Gastroesophageal sphincter (tissue), 4 donors: ENCODE measurements at regions not wholly inside any gene's neighbourhood (a gene's known extent, or its start where the extent isn't known, plus 50 kb on each side); places are given as distances from the start of the nearest gene placed in this dataset.

Source experiments
- ATAC-seq: fragments of 150-250 bp; one replicate; pipeline ENCODE4 v1.9.1; 2016; ENCODE audit warnings: mild to moderate bottlenecking, moderate library complexity
- H3K27ac ChIP-seq, 4 donors: fragments of 200-600 bp; sonication (generic) in 3 of 4; 1 replicate in 3 of 4; 2 replicates in 1 of 4; pipeline ENCODE4 v1.5.1; 2016 to 2019
- H3K27me3 ChIP-seq: fragments of 200-600 bp; sonication (generic); one replicate; pipeline ENCODE4 v1.5.1; 2019
- H3K36me3 ChIP-seq, 2 donors: fragments of 200-600 bp; sonication (generic); one replicate each; pipeline ENCODE4 v1.5.1; 2019; ENCODE audit warnings: control low read depth in 1 of 2
- H3K4me1 ChIP-seq, 3 donors: fragments of 200-600 bp; sonication (generic); 1 replicate in 2 of 3; 2 replicates in 1 of 3; pipeline ENCODE4 v1.5.1; 2016 to 2019; ENCODE audit warnings: control low read depth in 2 of 3
- H3K4me3 ChIP-seq, 2 donors: fragments of 200-600 bp; sonication (generic); one replicate each; pipeline ENCODE4 v1.5.1; 2019; ENCODE audit warnings: mild to moderate bottlenecking in 1 of 2, moderate library complexity in 1 of 2
- H3K9me3 ChIP-seq, 3 donors: fragments of 200-600 bp; sonication (generic); one replicate each; pipeline ENCODE4 v1.5.1; 2017 to 2019; ENCODE audit warnings: control low read depth in 2 of 3
- EP300 ChIP-seq: sonication (generic); formaldehyde crosslinking; IDR thresholded peaks from one replicate; pipeline ENCODE4 v1.6.1; 2017; ENCODE audit warnings: antibody characterized with exemption, mild to moderate bottlenecking
- POLR2A ChIP-seq, 2 donors: fragments of 450-650 bp; IDR thresholded peaks; one replicate each; pipeline ENCODE4 v1.6.1; 2017; ENCODE audit warnings: antibody characterized with exemption in 2 of 2, mild to moderate bottlenecking in 2 of 2, moderate library complexity in 1 of 2
- POLR2AphosphoS5 ChIP-seq: sonication (generic); formaldehyde crosslinking; IDR thresholded peaks from one replicate; pipeline ENCODE4 v1.6.1; 2017; ENCODE audit warnings: antibody characterized with exemption
- WGBS, 2 donors: methylation state at CpG; one replicate each; pipeline ENCODE4 v1.1.5; 2018; ENCODE audit warnings: low coverage in 1 of 2; 5-methylcytosine and 5-hydroxymethylcytosine counted together
- TF ChIP-seq, protein P1 (sequence below), 4 experiments: fragments of 200-600 bp in 2 of 4; fragments of 450-650 bp in 2 of 4; sonication (generic) in 1 of 4; IDR thresholded peaks; one replicate each; pipeline ENCODE4 v1.5.1; 2017 to 2019; ENCODE audit warnings: antibody characterized with exemption in 4 of 4, mild to moderate bottlenecking in 2 of 4, moderate library complexity in 2 of 4

DNA sequence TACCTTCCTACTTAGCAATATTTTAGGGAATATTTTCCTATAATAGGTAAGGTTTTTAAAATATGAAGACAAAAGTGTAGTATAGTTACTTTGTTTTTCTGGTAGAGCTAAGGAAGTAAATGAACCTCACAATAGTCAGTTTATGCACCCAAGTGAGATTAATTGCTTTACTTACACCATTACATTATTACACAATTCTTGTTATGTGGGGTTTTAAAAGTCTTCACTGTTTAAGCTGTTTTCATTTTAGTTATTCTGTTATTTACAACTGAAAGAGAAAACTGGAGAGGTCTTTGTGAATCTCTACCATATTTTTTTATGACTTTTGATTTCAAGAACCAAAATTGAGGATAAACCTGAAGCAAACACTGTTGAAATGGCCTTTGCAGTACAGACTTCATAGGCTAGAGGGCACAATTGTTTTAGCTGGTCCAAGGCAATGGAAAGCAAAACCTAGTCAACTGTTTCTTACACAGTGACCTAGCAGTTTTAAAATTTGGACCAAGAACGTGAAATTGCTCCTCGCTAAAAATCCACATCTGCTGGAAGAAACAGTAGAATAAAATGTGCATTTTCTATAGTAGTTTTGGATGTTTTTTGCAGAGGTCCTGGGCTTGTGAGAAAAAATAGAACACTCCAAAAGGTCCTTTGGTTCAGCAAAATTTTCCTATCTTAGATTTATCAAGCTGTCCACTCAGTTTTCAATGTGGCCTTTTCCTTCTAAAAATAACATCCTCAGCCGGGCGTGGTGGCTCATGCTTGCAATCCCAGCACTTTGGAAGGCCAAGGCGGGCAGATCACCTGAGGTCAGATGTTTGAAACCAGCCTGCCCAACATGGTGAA lies 66.4 kb upstream of the FER start:
- H3K4me3 ChIP-seq = peak overlapping the region in 1 of 2 donors; percentile 11
- 0 to 5% methylated on average over 1 to 4 of the region's 5 CpGs for WGBS, 2 donors
- H3K36me3 ChIP-seq = no peaks in the 10 kb centered on the region
- peaks cover 0 to 20% (median 0%) of the 10 kb centered on the region in 3 donors for H3K4me1 ChIP-seq
- ATAC-seq = peak; percentile 91
- no peaks in the 10 kb centered on the region for H3K9me3 ChIP-seq
- H3K27ac ChIP-seq = peak overlapping the region; percentile 55 to 77 (median 67)
- no peaks in the 10 kb centered on the region for H3K27me3 ChIP-seq
- TF ChIP-seq POLR2AphosphoS5 (peak; percentile 38), POLR2A (IDR thresholded peaks at IDR 0.05) (no peak), EP300 (no peak)
- TF ChIP-seq, protein P1, sequence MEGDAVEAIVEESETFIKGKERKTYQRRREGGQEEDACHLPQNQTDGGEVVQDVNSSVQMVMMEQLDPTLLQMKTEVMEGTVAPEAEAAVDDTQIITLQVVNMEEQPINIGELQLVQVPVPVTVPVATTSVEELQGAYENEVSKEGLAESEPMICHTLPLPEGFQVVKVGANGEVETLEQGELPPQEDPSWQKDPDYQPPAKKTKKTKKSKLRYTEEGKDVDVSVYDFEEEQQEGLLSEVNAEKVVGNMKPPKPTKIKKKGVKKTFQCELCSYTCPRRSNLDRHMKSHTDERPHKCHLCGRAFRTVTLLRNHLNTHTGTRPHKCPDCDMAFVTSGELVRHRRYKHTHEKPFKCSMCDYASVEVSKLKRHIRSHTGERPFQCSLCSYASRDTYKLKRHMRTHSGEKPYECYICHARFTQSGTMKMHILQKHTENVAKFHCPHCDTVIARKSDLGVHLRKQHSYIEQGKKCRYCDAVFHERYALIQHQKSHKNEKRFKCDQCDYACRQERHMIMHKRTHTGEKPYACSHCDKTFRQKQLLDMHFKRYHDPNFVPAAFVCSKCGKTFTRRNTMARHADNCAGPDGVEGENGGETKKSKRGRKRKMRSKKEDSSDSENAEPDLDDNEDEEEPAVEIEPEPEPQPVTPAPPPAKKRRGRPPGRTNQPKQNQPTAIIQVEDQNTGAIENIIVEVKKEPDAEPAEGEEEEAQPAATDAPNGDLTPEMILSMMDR (IDR thresholded peaks at IDR 0.05) = peak; percentile 81 to 93 (median 85)

- no peaks in the 10 kb centered on the region for H3K9me3 ChIP-seq
- no peaks in the 10 kb centered on the region for H3K36me3 ChIP-seq
- H3K27ac ChIP-seq = no peak overlapping the region
- TF ChIP-seq POLR2A (IDR thresholded peaks at IDR 0.05) (no peak), POLR2AphosphoS5 (no peak), EP300 (no peak)
- TF ChIP-seq, protein P1 (IDR thresholded peaks at IDR 0.05) = no peak
- H3K27me3 ChIP-seq = no peaks in the 10 kb centered on the region
- H3K4me3 ChIP-seq = no peak overlapping the region
- peaks cover 0 to 20% (median 0%) of the 10 kb centered on the region in 3 donors for H3K4me1 ChIP-seq
- ATAC-seq = no peak
- 74 to 78% methylated on average over 2 of the region's 4 CpGs for WGBS, 2 donors
Observed at GRCh38 chr5:108678091-108678490, 69.6 kb upstream of the FER start.

DNA sequence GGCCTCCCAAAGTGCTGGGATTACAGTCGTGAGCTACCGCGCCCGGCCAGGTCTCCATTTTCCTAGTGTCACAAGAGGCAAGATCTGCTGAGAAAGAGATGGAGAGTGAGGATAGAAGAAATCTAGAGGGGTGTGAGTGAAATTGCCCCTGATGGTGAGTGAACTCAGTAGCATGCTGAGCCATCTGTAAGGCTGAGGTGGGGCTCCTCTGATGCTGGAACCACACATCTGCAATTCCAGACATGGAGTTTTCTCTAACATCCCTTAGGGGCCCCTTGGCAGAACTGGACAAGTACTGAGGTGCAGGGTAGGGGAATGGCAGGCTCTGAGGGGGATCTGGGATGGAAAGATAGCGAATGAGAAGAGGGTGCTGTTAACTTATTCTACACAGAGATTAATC lies 72.0 kb upstream of the FER start:
- Histone ChIP-seq H3K9me3 (no peaks in the 10 kb centered on the region), H3K36me3 (no peaks in the 10 kb centered on the region), H3K27ac (no peak overlapping the region), H3K4me1 (peaks cover 0 to 4% (median 0%) of the 10 kb centered on the region in 3 donors), H3K27me3 (no peaks in the 10 kb centered on the region), H3K4me3 (no peak overlapping the region)
- TF ChIP-seq, protein P1 (IDR thresholded peaks at IDR 0.05) = no peak
- no peak for TF ChIP-seq EP300
- TF ChIP-seq POLR2AphosphoS5 = no peak
- TF ChIP-seq POLR2A (IDR thresholded peaks at IDR 0.05) = no peak
- ATAC-seq = no peak
- WGBS, 2 donors = 94 to 100% methylated on average over 1 to 5 of the region's 5 CpGs

- Histone ChIP-seq H3K36me3 (no peaks in the 10 kb centered on the region), H3K27ac (no peak overlapping the region), H3K4me1 (no peaks in the 10 kb centered on the region), H3K9me3 (no peaks in the 10 kb centered on the region), H3K4me3 (no peak overlapping the region), H3K27me3 (no peaks in the 10 kb centered on the region)
- no peak for TF ChIP-seq EP300
- no peak for TF ChIP-seq POLR2AphosphoS5
- no peak for TF ChIP-seq POLR2A (IDR thresholded peaks at IDR 0.05)
- TF ChIP-seq, protein P1 (IDR thresholded peaks at IDR 0.05) = no peak
- no peak for ATAC-seq
- 30 to 43% methylated on average over 1 to 2 of the region's 2 CpGs for WGBS, 2 donors
Observed at GRCh38 chr5:108672639-108673038, 75.1 kb upstream of the FER start.
